ENCODE measurements at regions not wholly inside any gene's neighbourhood (a gene's known extent, or its start where the extent isn't known, plus 50 kb on each side); places are given as distances from the start of the nearest gene placed in this dataset.

DNA sequence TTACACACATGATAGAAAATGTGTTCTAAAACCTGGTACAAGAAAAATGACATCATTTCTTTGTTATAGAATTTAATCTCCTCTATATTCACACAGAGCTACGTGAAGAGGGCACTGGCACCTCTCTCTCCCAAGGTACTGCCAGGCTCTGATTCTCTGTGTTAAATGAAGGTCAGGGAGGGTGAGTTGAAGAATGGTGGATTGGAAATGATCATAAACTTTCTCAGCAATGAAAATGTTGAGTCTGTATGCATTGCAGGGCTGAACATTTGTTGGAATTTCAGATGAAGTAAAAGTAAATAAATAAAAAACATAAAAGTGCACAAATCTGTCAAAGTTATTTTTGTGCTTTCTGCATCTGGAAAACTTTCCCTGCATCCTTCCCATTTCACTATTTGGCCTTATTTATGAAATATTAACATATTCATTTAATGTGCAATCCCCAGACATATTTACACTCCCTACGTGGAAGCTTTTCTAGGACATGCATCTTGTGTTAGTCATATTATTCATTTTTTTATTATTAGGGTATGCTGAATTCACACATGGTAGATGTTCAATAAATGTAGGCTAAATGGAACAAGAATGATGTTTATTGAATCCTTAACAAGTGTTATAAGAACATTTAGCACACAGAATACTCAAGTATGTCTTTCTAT lies 810.3 kb upstream of the CDH8 start:
- Histone ChIP-seq H3K27ac (no peak overlapping the region), H3K36me3 (no peaks in the 10 kb centered on the region), H3K4me1 (no peaks in the 10 kb centered on the region), H3K27me3 (no peaks in the 10 kb centered on the region), H3K4me3 (no peak overlapping the region), H3K9me3 (peaks cover 0 to 3% (median 0%) of the 10 kb centered on the region in 4 donors)
- TF ChIP-seq POLR2AphosphoS5 (IDR thresholded peaks at IDR 0.05) = no peak
- TF ChIP-seq POLR2A (IDR thresholded peaks at IDR 0.05) = no peak
- no peak for TF ChIP-seq CTCF (IDR thresholded peaks at IDR 0.05)
- TF ChIP-seq EP300 (IDR thresholded peaks at IDR 0.05) = no peak
- no peak for DNase-seq
- WGBS, 2 donors = 67 to 85% methylated on average over 2 of the region's 2 CpGs
- intact Hi-C loops (cut with DNase I) = no loop called here

GRCh38 chr16:62832214-62832613 lies 796.0 kb upstream of the CDH8 start:
- intact Hi-C loops (cut with DNase I) = no loop called here
- no peaks in the 10 kb centered on the region for H3K36me3 ChIP-seq
- no peak for DNase-seq
- H3K27ac ChIP-seq = no peak overlapping the region
- H3K9me3 ChIP-seq = no peaks in the 10 kb centered on the region
- H3K4me1 ChIP-seq = no peaks in the 10 kb centered on the region
- TF ChIP-seq POLR2A (IDR thresholded peaks at IDR 0.05) (no peak), POLR2AphosphoS5 (IDR thresholded peaks at IDR 0.05) (no peak), CTCF (IDR thresholded peaks at IDR 0.05) (no peak), EP300 (IDR thresholded peaks at IDR 0.05) (no peak)
- H3K4me3 ChIP-seq = no peak overlapping the region
- H3K27me3 ChIP-seq = no peaks in the 10 kb centered on the region
- WGBS, 2 donors = 73 to 77% methylated on average over 4 of the region's 4 CpGs

GRCh38 chr16:62831235-62831850 lies 795.1 kb upstream of the CDH8 start:
- Histone ChIP-seq H3K4me1 (no peaks in the 10 kb centered on the region), H3K27me3 (no peaks in the 10 kb centered on the region), H3K4me3 (no peak overlapping the region), H3K27ac (no peak overlapping the region), H3K36me3 (no peaks in the 10 kb centered on the region), H3K9me3 (no peaks in the 10 kb centered on the region)
- no peak for DNase-seq
- TF ChIP-seq POLR2A (IDR thresholded peaks at IDR 0.05) = no peak
- no peak for TF ChIP-seq EP300 (IDR thresholded peaks at IDR 0.05)
- no peak for TF ChIP-seq POLR2AphosphoS5 (IDR thresholded peaks at IDR 0.05)
- TF ChIP-seq CTCF (IDR thresholded peaks at IDR 0.05) = no peak
- intact Hi-C loops (cut with DNase I) = no loop called here
- 75 to 86% methylated on average over 2 of the region's 2 CpGs for WGBS, 2 donors

GRCh38 chr16:62829607-62830006 lies 793.4 kb upstream of the CDH8 start:
- Histone ChIP-seq H3K9me3 (no peaks in the 10 kb centered on the region), H3K4me1 (no peaks in the 10 kb centered on the region), H3K27me3 (no peaks in the 10 kb centered on the region), H3K4me3 (no peak overlapping the region), H3K36me3 (no peaks in the 10 kb centered on the region), H3K27ac (no peak overlapping the region)
- no peak for TF ChIP-seq CTCF (IDR thresholded peaks at IDR 0.05)
- no peak for TF ChIP-seq POLR2AphosphoS5 (IDR thresholded peaks at IDR 0.05)
- TF ChIP-seq POLR2A (IDR thresholded peaks at IDR 0.05) = no peak
- no peak for TF ChIP-seq EP300 (IDR thresholded peaks at IDR 0.05)
- intact Hi-C loops (cut with DNase I) = no loop called here
- DNase-seq = no peak
- WGBS, 2 donors = 30 to 35% methylated on average over 3 of the region's 3 CpGs
